ENCODE measurements at regions not wholly inside any gene's neighbourhood (a gene's known extent, or its start where the extent isn't known, plus 50 kb on each side); places are given as distances from the start of the nearest gene placed in this dataset.
"Not testable (repeated sequence)": the region's sequence is repeated elsewhere in the genome, so short reads cannot be mapped to it uniquely, and the experiment has no call there.

GRCh38 chr12:4830556-4831210 lies 79.0 kb upstream of the KCNA1 start:
- TF ChIP-seq CTCF (IDR thresholded peaks at IDR 0.05) = no peak
- DNase-seq (ENCODE audit: low spot score) = no peak
- ATAC-seq (ENCODE audit: low FRiP score) = no peak

GRCh38 chr12:4833053-4833452 lies 76.7 kb upstream of the KCNA1 start:
- DNase-seq (ENCODE audit: low spot score) (no peak), ATAC-seq (ENCODE audit: low FRiP score) (no peak)
- no peak for TF ChIP-seq CTCF (IDR thresholded peaks at IDR 0.05)

DNA sequence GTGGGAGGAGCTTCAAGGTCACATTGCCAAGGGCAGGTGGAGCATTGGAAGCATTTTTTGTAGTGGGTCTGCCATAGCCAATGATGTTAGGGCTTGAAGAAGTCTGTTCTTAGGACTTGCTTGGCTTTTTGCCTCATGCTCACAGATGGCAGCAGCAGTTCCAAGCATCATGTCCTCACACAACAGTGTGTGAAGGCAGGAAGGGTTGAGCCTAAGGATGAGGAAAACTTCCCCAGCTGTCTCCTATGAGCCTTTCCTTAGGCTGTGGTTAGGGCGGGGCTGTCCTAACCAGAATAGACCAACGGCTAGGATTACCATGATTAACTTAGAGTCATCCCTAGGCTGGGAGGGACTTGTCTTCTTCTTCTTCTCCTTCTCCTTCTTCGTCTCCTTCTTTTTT lies 76.2 kb upstream of the KCNA1 start:
- no peak for TF ChIP-seq CTCF (IDR thresholded peaks at IDR 0.05)
- no peak for ATAC-seq (ENCODE audit: low FRiP score)

GRCh38 chr12:4842401-4842800 lies 67.3 kb upstream of the KCNA1 start:
- DNase-seq (ENCODE audit: low spot score); ATAC-seq (ENCODE audit: low FRiP score): not testable (repeated sequence)

More for the DNA sequence above, 76.2 kb upstream of the KCNA1 start:
- DNase-seq (ENCODE audit: low spot score) = no peak

DNA sequence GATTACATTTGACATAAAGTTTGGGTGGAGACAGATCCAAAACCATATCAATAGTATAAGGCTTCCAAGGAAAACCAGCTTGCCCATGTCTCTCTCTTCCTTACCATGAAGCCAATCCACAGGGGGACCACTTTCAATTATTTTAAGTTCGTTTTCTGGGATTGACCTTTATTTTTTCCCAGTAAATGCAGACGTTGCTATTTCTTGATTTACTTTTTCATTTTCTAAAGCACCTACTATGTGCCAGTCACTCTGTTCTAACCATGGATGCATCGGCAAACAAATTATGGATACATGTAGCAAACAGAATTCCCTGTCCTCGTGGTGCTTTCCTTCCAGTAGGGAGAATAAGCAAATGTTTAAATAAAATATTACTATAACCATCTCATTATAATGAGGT lies 65.8 kb upstream of the KCNA1 start:
- no peak for ATAC-seq (ENCODE audit: low FRiP score)
- TF ChIP-seq CTCF (IDR thresholded peaks at IDR 0.05) = no peak
- DNase-seq (ENCODE audit: low spot score) = no peak

GRCh38 chr12:4847713-4848112 lies 62.0 kb upstream of the KCNA1 start:
- ATAC-seq (ENCODE audit: low FRiP score) (no peak), DNase-seq (ENCODE audit: low spot score) (no peak)
- no peak for TF ChIP-seq CTCF (IDR thresholded peaks at IDR 0.05)

DNA sequence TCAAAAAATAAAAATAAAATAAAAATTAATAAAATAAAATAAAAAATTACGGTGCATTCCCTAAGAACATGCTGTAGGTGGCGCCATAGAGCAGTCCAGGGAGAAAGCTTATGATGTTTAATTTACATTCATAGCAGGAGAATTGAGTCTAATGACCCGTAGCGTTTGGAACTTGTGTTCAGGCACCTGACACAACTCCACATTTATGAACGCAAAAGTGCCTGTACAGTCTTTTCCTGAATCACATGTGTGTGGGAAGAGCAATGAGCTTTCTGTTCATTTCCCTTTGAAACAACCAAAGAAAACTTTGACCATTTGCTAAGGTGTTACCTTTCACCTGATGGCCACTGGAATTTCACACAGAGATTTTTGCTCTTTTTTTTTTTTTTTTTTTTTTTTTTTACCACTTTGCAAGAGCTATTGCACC lies 60.6 kb upstream of the KCNA1 start:
- DNase-seq (ENCODE audit: low spot score) = no peak
- ATAC-seq (ENCODE audit: low FRiP score) = no peak
- no peak for TF ChIP-seq CTCF (IDR thresholded peaks at IDR 0.05)
